SK-N-SH treated with all-trans-retinoic acid at 6 μM for 48 hours (cell line): ENCODE measurements at regions not wholly inside any gene's neighbourhood (a gene's known extent, or its start where the extent isn't known, plus 50 kb on each side); places are given as distances from the start of the nearest gene placed in this dataset.

ENCODE experiments used
- ATAC-seq: fragments of 200-7000 bp; cut with Tn5 transposase; 3 replicates; pipeline ENCODE4 v1.9.1; 2020; ENCODE audit warnings: mild to moderate bottlenecking, moderate library complexity
- ARNTL ChIP-seq: fragments of 450-650 bp; formaldehyde crosslinking; IDR thresholded peaks from 2 replicates; pipeline ENCODE4 v1.5.0; 2020; ENCODE audit warnings: low read depth, mild to moderate bottlenecking, moderate library complexity, borderline replicate concordance
- BACH2 ChIP-seq: fragments of 250-450 bp; sonication (Bioruptor Pico); IDR thresholded peaks from 2 replicates; pipeline ENCODE4 v1.9.0; 2021; ENCODE audit warnings: mild to moderate bottlenecking, borderline replicate concordance
- CREB5 ChIP-seq: fragments of 250-450 bp; sonication (Bioruptor Pico); IDR thresholded peaks from 2 replicates; pipeline ENCODE4 v1.5.1; 2020; ENCODE audit warnings: low read depth, mild to moderate bottlenecking, moderate library complexity
- CSDC2 ChIP-seq: fragments of 250-450 bp; sonication (Bioruptor Pico); IDR thresholded peaks from 2 replicates; pipeline ENCODE4 v1.5.0; 2020; ENCODE audit warnings: mild to moderate bottlenecking, moderate library complexity
- CSRNP3 ChIP-seq: fragments of 250-450 bp; sonication (Bioruptor Pico); IDR thresholded peaks from 2 replicates; pipeline ENCODE4 v1.5.1; 2021; ENCODE audit warnings: mild to moderate bottlenecking, moderate library complexity
- ESRRG ChIP-seq: fragments of 250-450 bp; sonication (Bioruptor Pico); IDR thresholded peaks from 2 replicates; pipeline ENCODE4 v1.6.1; 2021; ENCODE audit warnings: mild to moderate bottlenecking
- GLIS3 ChIP-seq: fragments of 250-450 bp; sonication (Bioruptor Pico); IDR thresholded peaks from 2 replicates; pipeline ENCODE4 v1.5.0; 2020; ENCODE audit warnings: mild to moderate bottlenecking, moderate library complexity
- ISL1 ChIP-seq: fragments of 250-450 bp; sonication (Bioruptor Pico); IDR thresholded peaks from 2 replicates; pipeline ENCODE4 v2.1.2; 2022; ENCODE audit warnings: mild to moderate bottlenecking, moderate library complexity
- OSR1 ChIP-seq: fragments of 250-450 bp; sonication (Bioruptor Pico); IDR thresholded peaks from 2 replicates; pipeline ENCODE4 v1.8.0; 2022; ENCODE audit warnings: moderate library complexity, mild to moderate bottlenecking, inconsistent platforms
- POU6F1 ChIP-seq: fragments of 250-450 bp; sonication (Bioruptor Pico); IDR thresholded peaks from 2 replicates; pipeline ENCODE4 v1.8.0; 2021; ENCODE audit warnings: low read depth, mild to moderate bottlenecking, moderate library complexity, borderline replicate concordance
- PPARA ChIP-seq: fragments of 250-450 bp; sonication (Bioruptor Pico); IDR thresholded peaks from 2 replicates; pipeline ENCODE4 v1.5.0; 2020; ENCODE audit warnings: mild to moderate bottlenecking, borderline replicate concordance
- RARB ChIP-seq: fragments of 250-450 bp; sonication (Bioruptor Pico); IDR thresholded peaks from 2 replicates; pipeline ENCODE4 v1.8.0; 2021; ENCODE audit warnings: mild to moderate bottlenecking, moderate library complexity
- SNAI2 ChIP-seq: fragments of 250-450 bp; sonication (Bioruptor Pico); IDR thresholded peaks from 2 replicates; pipeline ENCODE4 v1.5.0; 2020; ENCODE audit warnings: mild to moderate bottlenecking, moderate library complexity
- TCF4 ChIP-seq: fragments of 250-450 bp; sonication (Bioruptor Pico); IDR thresholded peaks from 2 replicates; pipeline ENCODE4 v1.8.0; 2021; ENCODE audit warnings: mild to moderate bottlenecking, moderate library complexity, borderline replicate concordance
- TOX ChIP-seq: fragments of 250-450 bp; sonication (Bioruptor Pico); IDR thresholded peaks from 2 replicates; pipeline ENCODE4 v1.8.0; 2021; ENCODE audit warnings: mild to moderate bottlenecking, moderate library complexity, borderline replicate concordance
- TSHZ2 ChIP-seq: fragments of 250-450 bp; sonication (Bioruptor Pico); IDR thresholded peaks from 2 replicates; pipeline ENCODE4 v1.5.0; 2020; ENCODE audit warnings: mild to moderate bottlenecking, moderate library complexity
- ZC3H10 ChIP-seq: fragments of 250-450 bp; sonication (Bioruptor Pico); IDR thresholded peaks from 2 replicates; pipeline ENCODE4 v1.5.1; 2021; ENCODE audit warnings: mild to moderate bottlenecking, moderate library complexity
- ZFP30 ChIP-seq: fragments of 450-650 bp; formaldehyde crosslinking; IDR thresholded peaks from 2 replicates; pipeline ENCODE4 v1.5.0; 2022; ENCODE audit warnings: mild to moderate bottlenecking, moderate library complexity
- ZNF565 ChIP-seq: fragments of 450-650 bp; formaldehyde crosslinking; conservative IDR thresholded peaks from 2 replicates; pipeline ENCODE4 v1.5.0; 2020; ENCODE audit warnings: low read depth, mild to moderate bottlenecking, moderate library complexity
- ZNF70 ChIP-seq: fragments of 450-650 bp; formaldehyde crosslinking; IDR thresholded peaks from 2 replicates; pipeline ENCODE4 v1.5.0; 2020; ENCODE audit warnings: mild to moderate bottlenecking, moderate library complexity
- ZNF8 ChIP-seq: fragments of 450-650 bp; formaldehyde crosslinking; IDR thresholded peaks from 2 replicates; pipeline ENCODE4 v1.5.0; 2020; ENCODE audit warnings: mild to moderate bottlenecking, moderate library complexity
- TF ChIP-seq, protein P1 (sequence below): fragments of 250-450 bp; sonication (Bioruptor Pico); IDR thresholded peaks from 2 replicates; pipeline ENCODE4 v1.8.0; 2020; ENCODE audit warnings: mild to moderate bottlenecking, moderate library complexity, borderline replicate concordance

DNA sequence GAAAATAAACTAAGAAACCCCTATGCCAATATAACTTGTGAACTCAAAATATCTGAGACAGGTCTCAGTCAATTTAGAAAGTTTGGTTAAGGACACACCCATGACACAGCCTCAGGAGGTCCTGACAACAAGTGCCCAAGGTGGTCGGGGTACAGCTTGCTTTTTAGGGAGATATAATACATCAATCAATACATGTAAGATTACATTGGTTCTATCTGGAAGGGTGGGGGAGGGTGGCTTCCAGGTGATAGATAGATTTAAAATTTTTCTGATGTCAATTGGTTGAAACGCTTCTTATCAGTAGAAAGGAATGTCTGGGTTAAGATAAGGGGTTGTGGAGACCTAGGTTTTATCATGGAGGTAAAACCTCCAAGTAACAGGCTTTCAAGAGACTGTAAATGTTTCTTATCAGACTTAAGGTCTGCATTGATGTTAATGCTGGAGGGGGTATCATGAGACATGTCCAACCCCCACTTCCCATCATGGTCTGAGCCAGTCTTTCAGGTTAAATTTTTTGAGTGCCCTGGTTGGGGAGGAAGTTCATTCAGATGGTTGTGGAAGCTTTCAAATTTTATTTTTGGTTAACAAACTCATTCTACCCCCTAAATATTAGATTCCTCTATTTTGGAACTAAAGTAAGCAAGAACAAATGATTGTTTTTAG, 82.0 kb upstream of the RASSF8 start:
- ATAC-seq = no peak

DNA sequence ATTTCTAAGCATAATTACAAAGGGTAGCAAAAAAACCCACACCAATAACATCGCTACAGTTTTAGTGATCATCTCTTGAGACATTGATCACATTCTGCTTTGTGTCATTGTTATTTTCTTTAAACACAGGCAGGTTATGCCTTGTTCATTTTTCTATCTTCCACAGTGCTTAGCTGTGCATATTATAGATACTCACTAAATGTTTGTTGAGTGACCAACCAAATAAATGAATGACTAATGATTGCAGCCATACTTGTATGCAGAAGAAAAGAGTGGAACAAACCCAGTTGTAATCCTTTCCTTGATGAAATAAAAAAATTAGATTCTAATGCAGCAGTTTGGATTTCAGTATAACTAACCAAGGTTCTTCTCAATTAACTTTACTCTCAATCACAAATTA, 81.0 kb upstream of the RASSF8 start:
- ATAC-seq = no peak
- no peak for TF ChIP-seq ESRRG (CRISPR knock-in tag)
- TF ChIP-seq ZFP30 (CRISPR knock-in tag) = no peak
- no peak for TF ChIP-seq POU6F1 (CRISPR knock-in tag)
- no peak for TF ChIP-seq CSRNP3 (CRISPR knock-in tag)
- TF ChIP-seq RARB (CRISPR knock-in tag) = no peak
- TF ChIP-seq OSR1 (CRISPR knock-in tag) = no peak
- no peak for TF ChIP-seq BACH2 (CRISPR knock-in tag)
- TF ChIP-seq, protein P1, sequence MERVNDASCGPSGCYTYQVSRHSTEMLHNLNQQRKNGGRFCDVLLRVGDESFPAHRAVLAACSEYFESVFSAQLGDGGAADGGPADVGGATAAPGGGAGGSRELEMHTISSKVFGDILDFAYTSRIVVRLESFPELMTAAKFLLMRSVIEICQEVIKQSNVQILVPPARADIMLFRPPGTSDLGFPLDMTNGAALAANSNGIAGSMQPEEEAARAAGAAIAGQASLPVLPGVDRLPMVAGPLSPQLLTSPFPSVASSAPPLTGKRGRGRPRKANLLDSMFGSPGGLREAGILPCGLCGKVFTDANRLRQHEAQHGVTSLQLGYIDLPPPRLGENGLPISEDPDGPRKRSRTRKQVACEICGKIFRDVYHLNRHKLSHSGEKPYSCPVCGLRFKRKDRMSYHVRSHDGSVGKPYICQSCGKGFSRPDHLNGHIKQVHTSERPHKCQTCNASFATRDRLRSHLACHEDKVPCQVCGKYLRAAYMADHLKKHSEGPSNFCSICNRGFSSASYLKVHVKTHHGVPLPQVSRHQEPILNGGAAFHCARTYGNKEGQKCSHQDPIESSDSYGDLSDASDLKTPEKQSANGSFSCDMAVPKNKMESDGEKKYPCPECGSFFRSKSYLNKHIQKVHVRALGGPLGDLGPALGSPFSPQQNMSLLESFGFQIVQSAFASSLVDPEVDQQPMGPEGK (CRISPR knock-in tag) = no peak
- TF ChIP-seq ZNF8 (CRISPR knock-in tag) = no peak
- no peak for TF ChIP-seq GLIS3 (CRISPR knock-in tag)
- no peak for TF ChIP-seq ZNF70 (CRISPR knock-in tag)
- TF ChIP-seq ZNF565 (CRISPR knock-in tag) = no peak
- TF ChIP-seq TOX (CRISPR knock-in tag) = no peak
- no peak for TF ChIP-seq ZC3H10 (CRISPR knock-in tag)

More for the DNA sequence above, 82.0 kb upstream of the RASSF8 start:
- TF ChIP-seq RARB (CRISPR knock-in tag) = no peak
- TF ChIP-seq ARNTL (CRISPR knock-in tag) = no peak
- TF ChIP-seq ISL1 (CRISPR knock-in tag) = no peak
- no peak for TF ChIP-seq TOX (CRISPR knock-in tag)
- no peak for TF ChIP-seq BACH2 (CRISPR knock-in tag)
- TF ChIP-seq TCF4 (CRISPR knock-in tag) = no peak
- no peak for TF ChIP-seq CREB5 (CRISPR knock-in tag)
- no peak for TF ChIP-seq ZNF8 (CRISPR knock-in tag)
- TF ChIP-seq TSHZ2 (CRISPR knock-in tag) = no peak
- TF ChIP-seq GLIS3 (CRISPR knock-in tag) = no peak
- no peak for TF ChIP-seq ESRRG (CRISPR knock-in tag)
- no peak for TF ChIP-seq SNAI2 (CRISPR knock-in tag)
- TF ChIP-seq, protein P1 (CRISPR knock-in tag) = no peak
- no peak for TF ChIP-seq CSDC2
- no peak for TF ChIP-seq PPARA (CRISPR knock-in tag)
